ENCODE measurements at regions not wholly inside any gene's neighbourhood (a gene's known extent, or its start where the extent isn't known, plus 50 kb on each side); places are given as distances from the start of the nearest gene placed in this dataset.

DNA sequence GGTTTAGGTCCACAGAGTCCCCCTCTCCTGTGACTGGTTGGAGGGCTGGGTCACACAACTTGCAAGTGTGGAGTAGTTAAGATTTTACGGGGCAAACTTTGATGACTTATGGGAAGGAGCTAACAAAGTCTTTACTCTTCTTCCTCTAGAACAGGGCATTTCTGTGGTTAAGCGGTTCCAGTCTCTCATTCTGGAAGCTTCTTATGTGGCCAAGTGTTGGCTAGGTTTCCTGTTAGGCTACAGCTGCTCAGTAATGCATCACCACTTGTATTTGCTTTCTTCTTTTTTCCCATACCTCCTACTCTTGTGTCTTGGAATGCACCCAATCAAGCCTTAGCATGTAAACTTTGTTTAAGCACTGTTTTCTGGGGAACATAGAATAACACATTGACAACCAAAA lies 100.6 kb upstream of the PLAAT1 start:
- TF ChIP-seq, protein P1, sequence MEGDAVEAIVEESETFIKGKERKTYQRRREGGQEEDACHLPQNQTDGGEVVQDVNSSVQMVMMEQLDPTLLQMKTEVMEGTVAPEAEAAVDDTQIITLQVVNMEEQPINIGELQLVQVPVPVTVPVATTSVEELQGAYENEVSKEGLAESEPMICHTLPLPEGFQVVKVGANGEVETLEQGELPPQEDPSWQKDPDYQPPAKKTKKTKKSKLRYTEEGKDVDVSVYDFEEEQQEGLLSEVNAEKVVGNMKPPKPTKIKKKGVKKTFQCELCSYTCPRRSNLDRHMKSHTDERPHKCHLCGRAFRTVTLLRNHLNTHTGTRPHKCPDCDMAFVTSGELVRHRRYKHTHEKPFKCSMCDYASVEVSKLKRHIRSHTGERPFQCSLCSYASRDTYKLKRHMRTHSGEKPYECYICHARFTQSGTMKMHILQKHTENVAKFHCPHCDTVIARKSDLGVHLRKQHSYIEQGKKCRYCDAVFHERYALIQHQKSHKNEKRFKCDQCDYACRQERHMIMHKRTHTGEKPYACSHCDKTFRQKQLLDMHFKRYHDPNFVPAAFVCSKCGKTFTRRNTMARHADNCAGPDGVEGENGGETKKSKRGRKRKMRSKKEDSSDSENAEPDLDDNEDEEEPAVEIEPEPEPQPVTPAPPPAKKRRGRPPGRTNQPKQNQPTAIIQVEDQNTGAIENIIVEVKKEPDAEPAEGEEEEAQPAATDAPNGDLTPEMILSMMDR (IDR thresholded peaks at IDR 0.05; ENCODE audit: insufficient read depth, low read depth, low read length): no peak
- no peak for TF ChIP-seq EZH2 (IDR thresholded peaks at IDR 0.05; ENCODE audit: insufficient read depth, low read length)

All from astrocyte (in vitro differentiated cells and primary cell).